Neural crest cell (in vitro differentiated cells): ENCODE measurements at regions not wholly inside any gene's neighbourhood (a gene's known extent, or its start where the extent isn't known, plus 50 kb on each side); places are given as distances from the start of the nearest gene placed in this dataset.

Source experiments
- DNase-seq: peaks from one replicate; pipeline ENCODE4 v3.0.0; 2021; ENCODE audit warnings: low read depth, mixed read lengths, low spot score
- H3K27ac Mint-ChIP-seq: one replicate; pipeline ENCODE4 v1.8.0; 2021; ENCODE audit warnings: mild to moderate bottlenecking, mixed read lengths; ENCODE audit not compliant: unreplicated experiment
- H3K27me3 Mint-ChIP-seq: 2 replicates; pipeline ENCODE4 v1.8.0; 2021; ENCODE audit warnings: low read depth, mild to moderate bottlenecking, mixed read lengths
- H3K36me3 Mint-ChIP-seq: 2 replicates; pipeline ENCODE4 v1.8.0; 2021; ENCODE audit warnings: low read depth, mild to moderate bottlenecking, mixed read lengths
- H3K4me1 Mint-ChIP-seq: 2 replicates; pipeline ENCODE4 v1.8.0; 2021; ENCODE audit warnings: mixed read lengths
- H3K4me3 Mint-ChIP-seq: one replicate; pipeline ENCODE4 v1.8.0; 2021; ENCODE audit warnings: mild to moderate bottlenecking, mixed read lengths
- H3K9me3 Mint-ChIP-seq: 2 replicates; pipeline ENCODE4 v1.8.0; 2021; ENCODE audit warnings: mixed read lengths
- TF ChIP-seq, protein P1 (sequence below): fragments of 200-600 bp; sonication (generic); conservative IDR thresholded peaks from 2 replicates; pipeline ENCODE4 v1.5.0; 2021; ENCODE audit warnings: antibody characterized with exemption, mild to moderate bottlenecking

- no peak for DNase-seq
Measured at GRCh38 chr2:160917850-160918249, 242.4 kb upstream of the TANK start.

GRCh38 chr2:160918258-160918657, 242.0 kb upstream of the TANK start:
- TF ChIP-seq, protein P1, sequence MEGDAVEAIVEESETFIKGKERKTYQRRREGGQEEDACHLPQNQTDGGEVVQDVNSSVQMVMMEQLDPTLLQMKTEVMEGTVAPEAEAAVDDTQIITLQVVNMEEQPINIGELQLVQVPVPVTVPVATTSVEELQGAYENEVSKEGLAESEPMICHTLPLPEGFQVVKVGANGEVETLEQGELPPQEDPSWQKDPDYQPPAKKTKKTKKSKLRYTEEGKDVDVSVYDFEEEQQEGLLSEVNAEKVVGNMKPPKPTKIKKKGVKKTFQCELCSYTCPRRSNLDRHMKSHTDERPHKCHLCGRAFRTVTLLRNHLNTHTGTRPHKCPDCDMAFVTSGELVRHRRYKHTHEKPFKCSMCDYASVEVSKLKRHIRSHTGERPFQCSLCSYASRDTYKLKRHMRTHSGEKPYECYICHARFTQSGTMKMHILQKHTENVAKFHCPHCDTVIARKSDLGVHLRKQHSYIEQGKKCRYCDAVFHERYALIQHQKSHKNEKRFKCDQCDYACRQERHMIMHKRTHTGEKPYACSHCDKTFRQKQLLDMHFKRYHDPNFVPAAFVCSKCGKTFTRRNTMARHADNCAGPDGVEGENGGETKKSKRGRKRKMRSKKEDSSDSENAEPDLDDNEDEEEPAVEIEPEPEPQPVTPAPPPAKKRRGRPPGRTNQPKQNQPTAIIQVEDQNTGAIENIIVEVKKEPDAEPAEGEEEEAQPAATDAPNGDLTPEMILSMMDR: no peak
- no peak overlapping the region for H3K4me3 Mint-ChIP-seq
- no peaks in the 10 kb centered on the region for H3K36me3 Mint-ChIP-seq

More at GRCh38 chr2:160917850-160918249, 242.4 kb upstream of the TANK start:
- Mint-ChIP-seq H3K27me3 (no peaks in the 10 kb centered on the region), H3K27ac (no peak overlapping the region), H3K9me3 (no peaks in the 10 kb centered on the region), H3K4me1 (no peaks in the 10 kb centered on the region), H3K4me3 (no peak overlapping the region), H3K36me3 (no peaks in the 10 kb centered on the region)
- TF ChIP-seq, protein P1: no peak

DNA sequence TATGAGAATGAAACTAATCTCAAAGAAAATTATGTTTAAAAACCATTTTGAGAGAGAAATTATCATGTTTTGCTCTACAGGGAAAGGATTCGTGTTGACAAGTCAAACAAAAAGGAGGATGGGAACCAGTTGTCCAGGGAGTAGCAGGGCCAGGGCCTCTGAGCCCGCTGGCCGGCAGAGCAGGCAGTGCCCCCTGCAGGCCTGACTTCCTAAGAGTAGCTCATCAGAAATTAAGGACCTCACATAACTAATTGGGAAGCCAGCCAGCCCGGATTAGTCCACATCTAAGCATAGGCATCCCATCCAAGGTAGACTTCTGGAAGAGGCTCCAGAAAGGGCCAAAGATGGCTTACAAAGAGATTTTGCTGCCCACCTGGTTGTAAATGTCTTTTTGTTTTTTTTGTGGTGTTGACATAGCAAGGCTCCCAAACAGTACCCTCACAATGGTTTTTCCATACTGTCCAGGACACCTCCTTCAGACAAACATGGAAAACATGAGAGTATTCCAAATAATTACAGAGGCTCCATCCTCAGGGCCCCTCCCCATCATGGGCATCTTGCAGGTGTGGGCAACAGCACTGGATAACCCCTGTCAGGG, 241.2 kb upstream of the TANK start:
- no peaks in the 10 kb centered on the region for H3K4me1 Mint-ChIP-seq
- TF ChIP-seq, protein P1: peak; percentile 63
- peak; percentile 32 for DNase-seq
- H3K27ac Mint-ChIP-seq: no peak overlapping the region
- no peaks in the 10 kb centered on the region for H3K27me3 Mint-ChIP-seq
- H3K36me3 Mint-ChIP-seq: no peaks in the 10 kb centered on the region
- H3K4me3 Mint-ChIP-seq: no peak overlapping the region
- H3K9me3 Mint-ChIP-seq: no peaks in the 10 kb centered on the region

More at GRCh38 chr2:160918258-160918657, 242.0 kb upstream of the TANK start:
- Mint-ChIP-seq H3K27me3 (no peaks in the 10 kb centered on the region), H3K9me3 (no peaks in the 10 kb centered on the region), H3K4me1 (no peaks in the 10 kb centered on the region), H3K27ac (no peak overlapping the region)
- no peak for DNase-seq

- DNase-seq: no peak
- Mint-ChIP-seq H3K4me3 (no peak overlapping the region), H3K9me3 (no peaks in the 10 kb centered on the region), H3K27me3 (no peaks in the 10 kb centered on the region), H3K4me1 (no peaks in the 10 kb centered on the region), H3K27ac (no peak overlapping the region), H3K36me3 (no peaks in the 10 kb centered on the region)
- TF ChIP-seq, protein P1: no peak
Measured at GRCh38 chr2:160920061-160920460, 240.2 kb upstream of the TANK start.

DNA sequence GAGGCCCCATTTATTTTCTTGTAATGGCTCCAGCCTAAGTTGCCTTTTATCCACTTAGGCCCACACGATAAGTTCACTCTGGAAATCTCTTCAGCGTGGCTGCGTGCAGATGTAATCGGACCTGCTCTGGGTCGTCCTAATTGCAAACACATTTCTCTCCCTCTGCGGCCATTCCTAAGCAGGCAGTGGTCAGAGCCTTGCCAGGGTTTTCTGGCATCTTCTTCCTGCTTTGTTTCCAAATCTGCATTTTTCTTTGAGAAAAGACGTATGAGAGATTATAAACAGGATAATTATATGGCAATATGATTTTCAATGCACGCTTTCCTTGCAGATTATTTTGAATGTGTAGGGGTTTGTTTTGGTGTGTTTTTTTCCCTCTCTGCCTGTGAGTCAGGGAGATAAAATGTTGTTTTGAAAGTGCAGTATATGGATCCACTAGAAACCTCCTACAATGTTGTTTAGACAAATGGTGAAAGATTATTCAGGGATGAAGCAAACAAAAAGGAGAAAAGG, 239.4 kb upstream of the TANK start:
- no peak for DNase-seq
- no peaks in the 10 kb centered on the region for H3K4me1 Mint-ChIP-seq
- H3K9me3 Mint-ChIP-seq: no peaks in the 10 kb centered on the region
- H3K36me3 Mint-ChIP-seq: no peaks in the 10 kb centered on the region
- no peak overlapping the region for H3K27ac Mint-ChIP-seq
- H3K27me3 Mint-ChIP-seq: no peaks in the 10 kb centered on the region
- TF ChIP-seq, protein P1: no peak
- H3K4me3 Mint-ChIP-seq: no peak overlapping the region
